ENCODE measurements at regions not wholly inside any gene's neighbourhood (a gene's known extent, or its start where the extent isn't known, plus 50 kb on each side); places are given as distances from the start of the nearest gene placed in this dataset.

- TF ChIP-seq, protein P1, sequence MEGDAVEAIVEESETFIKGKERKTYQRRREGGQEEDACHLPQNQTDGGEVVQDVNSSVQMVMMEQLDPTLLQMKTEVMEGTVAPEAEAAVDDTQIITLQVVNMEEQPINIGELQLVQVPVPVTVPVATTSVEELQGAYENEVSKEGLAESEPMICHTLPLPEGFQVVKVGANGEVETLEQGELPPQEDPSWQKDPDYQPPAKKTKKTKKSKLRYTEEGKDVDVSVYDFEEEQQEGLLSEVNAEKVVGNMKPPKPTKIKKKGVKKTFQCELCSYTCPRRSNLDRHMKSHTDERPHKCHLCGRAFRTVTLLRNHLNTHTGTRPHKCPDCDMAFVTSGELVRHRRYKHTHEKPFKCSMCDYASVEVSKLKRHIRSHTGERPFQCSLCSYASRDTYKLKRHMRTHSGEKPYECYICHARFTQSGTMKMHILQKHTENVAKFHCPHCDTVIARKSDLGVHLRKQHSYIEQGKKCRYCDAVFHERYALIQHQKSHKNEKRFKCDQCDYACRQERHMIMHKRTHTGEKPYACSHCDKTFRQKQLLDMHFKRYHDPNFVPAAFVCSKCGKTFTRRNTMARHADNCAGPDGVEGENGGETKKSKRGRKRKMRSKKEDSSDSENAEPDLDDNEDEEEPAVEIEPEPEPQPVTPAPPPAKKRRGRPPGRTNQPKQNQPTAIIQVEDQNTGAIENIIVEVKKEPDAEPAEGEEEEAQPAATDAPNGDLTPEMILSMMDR (IDR thresholded peaks at IDR 0.05) = no peak
- POLR2A ChIA-PET = no interaction called here
- Mint-ChIP-seq H3K4me3 (no peak overlapping the region), H3K27ac (no peak overlapping the region), H3K4me1 (no peaks in the 10 kb centered on the region), H3K27me3 (peaks cover 4% of the 10 kb centered on the region), H3K36me3 (ENCODE audit: low read depth) (no peaks in the 10 kb centered on the region), H3K9me3 (no peaks in the 10 kb centered on the region)
- DNase-seq = no peak
- intact Hi-C loops (cut with micrococcal nuclease) = no loop called here
- CTCF ChIA-PET = no interaction called here
- ATAC-seq (ENCODE audit: low read depth) = no peak
Measured at GRCh38 chr2:235293061-235293460, 200.8 kb upstream of the AGAP1 start.

DNA sequence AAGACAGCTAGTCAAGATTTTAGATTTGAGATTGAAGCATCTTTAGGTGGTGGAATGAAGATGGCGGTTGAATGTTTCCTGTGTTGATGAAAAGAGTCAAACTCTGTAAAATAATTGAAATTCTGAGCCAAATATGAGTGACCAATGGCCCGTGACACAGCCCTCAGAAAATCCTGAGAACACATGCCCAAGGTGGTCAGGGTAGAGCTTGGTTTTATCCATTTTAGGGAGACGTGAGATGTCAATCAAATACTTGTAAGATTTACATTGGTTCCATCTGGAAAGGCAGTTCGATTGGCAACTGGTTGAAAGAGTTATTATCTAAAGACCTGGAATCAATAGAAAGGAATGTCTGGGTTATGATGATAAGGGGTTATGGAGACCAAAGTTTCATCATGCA, 198.0 kb upstream of the AGAP1 start:
- TF ChIP-seq, protein P1 (IDR thresholded peaks at IDR 0.05) = no peak
- ATAC-seq (ENCODE audit: low read depth) (no peak), DNase-seq (no peak)
- Mint-ChIP-seq H3K9me3 (no peaks in the 10 kb centered on the region), H3K36me3 (ENCODE audit: low read depth) (no peaks in the 10 kb centered on the region), H3K4me3 (no peak overlapping the region), H3K4me1 (no peaks in the 10 kb centered on the region), H3K27me3 (peaks cover 4% of the 10 kb centered on the region), H3K27ac (no peak overlapping the region)
- intact Hi-C loops (cut with micrococcal nuclease) = no loop called here
- ChIA-PET POLR2A (no interaction called here), CTCF (no interaction called here)

- Mint-ChIP-seq H3K36me3 (ENCODE audit: low read depth) (no peaks in the 10 kb centered on the region), H3K4me1 (no peaks in the 10 kb centered on the region), H3K27me3 (peaks cover 4% of the 10 kb centered on the region), H3K9me3 (no peaks in the 10 kb centered on the region), H3K27ac (no peak overlapping the region), H3K4me3 (no peak overlapping the region)
- TF ChIP-seq, protein P1 (IDR thresholded peaks at IDR 0.05) = no peak
- POLR2A ChIA-PET = no interaction called here
- intact Hi-C loops (cut with micrococcal nuclease) = no loop called here
- CTCF ChIA-PET = no interaction called here
- no peak for ATAC-seq (ENCODE audit: low read depth)
- no peak for DNase-seq
Measured at GRCh38 chr2:235300368-235301201, 193.3 kb upstream of the AGAP1 start.

- DNase-seq (no peak), ATAC-seq (ENCODE audit: low read depth) (no peak)
- CTCF ChIA-PET = no interaction called here
- H3K4me3 Mint-ChIP-seq = no peak overlapping the region
- peaks cover 3% of the 10 kb centered on the region for H3K9me3 Mint-ChIP-seq
- H3K4me1 Mint-ChIP-seq = no peaks in the 10 kb centered on the region
- H3K27me3 Mint-ChIP-seq = peaks cover 4% of the 10 kb centered on the region
- TF ChIP-seq, protein P1 (IDR thresholded peaks at IDR 0.05) = no peak
- intact Hi-C loops (cut with micrococcal nuclease) = no loop called here
- no peak overlapping the region for H3K27ac Mint-ChIP-seq
- POLR2A ChIA-PET = no interaction called here
- no peaks in the 10 kb centered on the region for H3K36me3 Mint-ChIP-seq (ENCODE audit: low read depth)
Measured at GRCh38 chr2:235301202-235302076, 192.4 kb upstream of the AGAP1 start.

- Mint-ChIP-seq H3K4me1 (no peaks in the 10 kb centered on the region), H3K36me3 (ENCODE audit: low read depth) (no peaks in the 10 kb centered on the region), H3K27me3 (peaks cover 4% of the 10 kb centered on the region), H3K9me3 (peaks cover 3% of the 10 kb centered on the region), H3K4me3 (no peak overlapping the region), H3K27ac (no peak overlapping the region)
- intact Hi-C loops (cut with micrococcal nuclease) = no loop called here
- DNase-seq (no peak), ATAC-seq (ENCODE audit: low read depth) (no peak)
- TF ChIP-seq, protein P1 (IDR thresholded peaks at IDR 0.05) = no peak
- CTCF ChIA-PET = no interaction called here
- POLR2A ChIA-PET = no interaction called here
Measured at GRCh38 chr2:235302263-235302662, 191.6 kb upstream of the AGAP1 start.
